ENCODE measurements at regions not wholly inside any gene's neighbourhood (a gene's known extent, or its start where the extent isn't known, plus 50 kb on each side); places are given as distances from the start of the nearest gene placed in this dataset.

- ChIA-PET POLR2A (no interaction called here), CTCF (no interaction called here)
- intact Hi-C loops (cut with micrococcal nuclease; ENCODE audit: unreplicated experiment), result no loop called here
- no peak overlapping the region for H3K27ac ChIP-seq (ENCODE audit: low read length)
- no peak for TF ChIP-seq SIN3A (IDR thresholded peaks at IDR 0.05; ENCODE audit: borderline replicate concordance, insufficient read depth, low read depth, low read length)
- no peaks in the 10 kb centered on the region for H3K27me3 ChIP-seq (ENCODE audit: control insufficient read depth, insufficient read depth, low read length)
- H3K36me3 ChIP-seq (ENCODE audit: control insufficient read depth, insufficient read depth, low read length), result no peaks in the 10 kb centered on the region
- in situ Hi-C loops (cut with HindIII; ENCODE audit: low pct_unique_long_range_greater_than_20kb, low sequenced_read_pairs), result no loop called here
- BruUV-seq (replicated peaks), result no TSS peak
- no peak overlapping the region for H3K4me3 ChIP-seq (ENCODE audit: low read depth in 2 of 2, low read length in 2 of 2)
- H3K9me3 ChIP-seq (ENCODE audit: control insufficient read depth, insufficient read depth, low read depth, low read length), result no peaks in the 10 kb centered on the region
- no peak for DNase-seq (ENCODE audit: low read depth, low spot score)
- no peaks in the 10 kb centered on the region for H3K4me1 ChIP-seq (ENCODE audit: control insufficient read depth, insufficient read depth, low read length)
- no peak for ATAC-seq
Measured at GRCh38 chr21:19322360-19322759, 918.8 kb upstream of the TMPRSS15 start.

GRCh38 chr21:19326531-19327319 lies 923.1 kb upstream of the TMPRSS15 start:
- BruUV-seq (replicated peaks), result no TSS peak
- Histone ChIP-seq H3K36me3 (ENCODE audit: control insufficient read depth, insufficient read depth, low read length) (no peaks in the 10 kb centered on the region), H3K4me3 (ENCODE audit: low read depth in 2 of 2, low read length in 2 of 2) (no peak overlapping the region), H3K27ac (ENCODE audit: low read length) (no peak overlapping the region), H3K4me1 (ENCODE audit: control insufficient read depth, insufficient read depth, low read length) (no peaks in the 10 kb centered on the region), H3K27me3 (ENCODE audit: control insufficient read depth, insufficient read depth, low read length) (no peaks in the 10 kb centered on the region), H3K9me3 (ENCODE audit: control insufficient read depth, insufficient read depth, low read depth, low read length) (no peaks in the 10 kb centered on the region)
- TF ChIP-seq TCF7L2 (IDR thresholded peaks at IDR 0.05; ENCODE audit: low read depth, low read length), result no peak
- TF ChIP-seq POLR2AphosphoS5 (IDR thresholded peaks at IDR 0.05; ENCODE audit: low read depth, low read length), result no peak
- TF ChIP-seq REST (IDR thresholded peaks at IDR 0.05; ENCODE audit: insufficient read depth in 1 of 2, low read depth in 2 of 2, low read length in 1 of 2), result no peak
- TF ChIP-seq CTCF (IDR thresholded peaks at IDR 0.05), result no peak
- no peak for TF ChIP-seq SIN3A (IDR thresholded peaks at IDR 0.05; ENCODE audit: borderline replicate concordance, insufficient read depth, low read depth, low read length)
- POLR2A ChIA-PET, result no interaction called here
- ATAC-seq (no peak), DNase-seq (ENCODE audit: low read depth, low spot score) (no peak)
- in situ Hi-C loops (cut with HindIII; ENCODE audit: low pct_unique_long_range_greater_than_20kb, low sequenced_read_pairs), result no loop called here
- intact Hi-C loops (cut with micrococcal nuclease; ENCODE audit: unreplicated experiment), result no loop called here
- CTCF ChIA-PET, result no interaction called here

- no TSS peak for BruUV-seq (replicated peaks)
- Histone ChIP-seq H3K4me3 (ENCODE audit: low read depth in 2 of 2, low read length in 2 of 2) (no peak overlapping the region), H3K27me3 (ENCODE audit: control insufficient read depth, insufficient read depth, low read length) (no peaks in the 10 kb centered on the region), H3K36me3 (ENCODE audit: control insufficient read depth, insufficient read depth, low read length) (no peaks in the 10 kb centered on the region), H3K9me3 (ENCODE audit: control insufficient read depth, insufficient read depth, low read depth, low read length) (peaks cover 6% of the 10 kb centered on the region; the same call in 1 of the 2 replicates), H3K27ac (ENCODE audit: low read length) (no peak overlapping the region), H3K4me1 (ENCODE audit: control insufficient read depth, insufficient read depth, low read length) (no peaks in the 10 kb centered on the region)
- ATAC-seq (no peak), DNase-seq (ENCODE audit: low read depth, low spot score) (no peak)
- intact Hi-C loops (cut with micrococcal nuclease; ENCODE audit: unreplicated experiment), result no loop called here
- POLR2A ChIA-PET, result no interaction called here
- no peak for TF ChIP-seq TCF7L2 (IDR thresholded peaks at IDR 0.05; ENCODE audit: low read depth, low read length)
- no peak for TF ChIP-seq CTCF (IDR thresholded peaks at IDR 0.05)
- TF ChIP-seq POLR2AphosphoS5 (IDR thresholded peaks at IDR 0.05; ENCODE audit: low read depth, low read length), result no peak
- TF ChIP-seq SIN3A (IDR thresholded peaks at IDR 0.05; ENCODE audit: borderline replicate concordance, insufficient read depth, low read depth, low read length), result no peak
- no peak for TF ChIP-seq REST (IDR thresholded peaks at IDR 0.05; ENCODE audit: insufficient read depth in 1 of 2, low read depth in 2 of 2, low read length in 1 of 2)
- CTCF ChIA-PET, result no interaction called here
- in situ Hi-C loops (cut with HindIII; ENCODE audit: low pct_unique_long_range_greater_than_20kb, low sequenced_read_pairs), result no loop called here
Measured at GRCh38 chr21:19328954-19329353, 925.4 kb upstream of the TMPRSS15 start.
